HepG2 (cell line): ENCODE measurements at regions not wholly inside any gene's neighbourhood (a gene's known extent, or its start where the extent isn't known, plus 50 kb on each side); places are given as distances from the start of the nearest gene placed in this dataset.

Source experiments
- ATAC-seq: fragments of 200-7000 bp; cut with Tn5 transposase; 3 replicates; pipeline ENCODE4 v1.9.1; 2020; ENCODE audit warnings: mild to moderate bottlenecking, moderate library complexity
- BruUV-seq: library from RNA; stranded (reverse); fragments of 400-500 nt; replicated peaks from 2 replicates; lab custom pipeline; 2021; lab: Mats Ljungman, UMichigan
- CTCF ChIA-PET: fragments of 300-600 bp; formaldehyde crosslinking; extraction: SDS; loops from one replicate; lab custom pipeline; 2021; ENCODE audit warnings: low total read pairs, inconsistent platforms, low intra/inter-chr PET ratio; lab: Yijun Ruan, JAX
- POLR2A ChIA-PET: fragments of 350-600 bp; sonication (Branson Sonifier 250); formaldehyde crosslinking; loops from one replicate; lab custom pipeline; 2020; ENCODE audit warnings: antibody characterized with exemption, inconsistent platforms; lab: Yijun Ruan, JAX
- DNase-seq: peaks from one replicate; pipeline ENCODE4 v3.0.0-alpha.2; 2015; ENCODE audit warnings: low spot score
- FAIRE-seq: peaks from 3 replicates; lab custom pipeline; 2011; peaks lifted over from hg19 to GRCh38; lab: Jason Lieb, UNC
- H2AFZ ChIP-seq: one replicate; pipeline ENCODE4 v1.6.1; 2011; ENCODE audit warnings: low read length, inconsistent platforms
- H3K27ac ChIP-seq: fragments of 300-600 bp; 3 replicates; pipeline ENCODE4 v1.8.0; 2011; ENCODE audit warnings: mixed run types, mild to moderate bottlenecking, mixed read lengths, low read length, inconsistent platforms; ENCODE audit not compliant: insufficient read depth; ENCODE audit errors: extremely low read length
- H3K27me3 ChIP-seq, 2 experiments: fragments of 200-600 bp in 1 of 2; 2 replicates in 1 of 2; 3 replicates in 1 of 2; pipeline versions ENCODE4 v1.6.0 to v1.8.0; 2011; ENCODE audit warnings: low read length in 2 of 2, mild to moderate bottlenecking in 2 of 2, moderate library complexity in 2 of 2, inconsistent platforms in 1 of 2; ENCODE audit not compliant: insufficient read depth in 2 of 2, control insufficient read depth in 1 of 2
- H3K36me3 ChIP-seq, 2 experiments: fragments of 200-600 bp in 1 of 2; replicated peaks in 1 of 2; 2 replicates in 1 of 2; 3 replicates in 1 of 2; pipeline versions ENCODE4 v1.5.1 to v1.8.0; 2011; ENCODE audit warnings: low read length in 2 of 2, inconsistent platforms in 1 of 2; ENCODE audit not compliant: insufficient read depth in 2 of 2, control insufficient read depth in 1 of 2
- H3K4me1 ChIP-seq: 2 replicates; pipeline ENCODE4 v1.5.1; 2012; ENCODE audit warnings: low read length, inconsistent platforms; ENCODE audit not compliant: insufficient read depth
- H3K4me2 ChIP-seq: 2 replicates; pipeline ENCODE4 v1.6.0; 2011; ENCODE audit warnings: low read depth, low read length, inconsistent platforms
- H3K4me3 ChIP-seq, 3 experiments: fragments of 200-600 bp in 1 of 3; sonication (generic), shearing (Covaris generic) in 1 of 3; replicated peaks in 1 of 3; 2 replicates each; pipeline ENCODE4 v1.5.1; 2011 to 2016; ENCODE audit warnings: low read length in 3 of 3, inconsistent platforms in 2 of 3, low read depth in 2 of 3, mild to moderate bottlenecking in 2 of 3, control low read depth in 1 of 3, mixed read lengths in 1 of 3; ENCODE audit not compliant: insufficient read depth in 1 of 3
- H3K79me2 ChIP-seq: one replicate; pipeline ENCODE4 v1.6.1; 2011; ENCODE audit warnings: low read length, inconsistent platforms; ENCODE audit not compliant: insufficient read depth
- H3K9ac ChIP-seq: 2 replicates; pipeline ENCODE4 v1.6.0; 2011; ENCODE audit warnings: mild to moderate bottlenecking, low read depth, low read length, inconsistent platforms; ENCODE audit not compliant: insufficient read depth
- H3K9me3 ChIP-seq: 2 replicates; pipeline ENCODE4 v1.5.1; 2012; ENCODE audit warnings: mild to moderate bottlenecking, low read length
- H4K20me1 ChIP-seq: 2 replicates; pipeline ENCODE4 v1.6.0; 2011; ENCODE audit warnings: inconsistent platforms, mild to moderate bottlenecking, low read length, moderate library complexity; ENCODE audit not compliant: insufficient read depth
- KDM5B ChIP-seq: sonication (generic); formaldehyde crosslinking; IDR thresholded peaks from 2 replicates; pipeline ENCODE4 v1.4.0; 2020; ENCODE audit warnings: missing genetic modification reagents, mild to moderate bottlenecking, borderline replicate concordance
- KLF16 ChIP-seq, 2 experiments: sonication (generic) in 1 of 2; formaldehyde crosslinking in 1 of 2; IDR thresholded peaks; 2 replicates each; pipeline versions ENCODE4 v1.6.1 to v1.8.0; 2016 to 2023; ENCODE audit warnings: missing genetic modification reagents in 2 of 2, missing compliant biosample characterization in 1 of 2
- MAFK ChIP-seq, 2 experiments: IDR thresholded peaks in 1 of 2; conservative IDR thresholded peaks in 1 of 2; 2 replicates each; pipeline ENCODE4 v1.6.1; 2011; ENCODE audit warnings: improper control_type of control experiment in 2 of 2, low read length in 2 of 2
- NFE2 ChIP-seq: sonication (generic); formaldehyde crosslinking; IDR thresholded peaks from 2 replicates; pipeline ENCODE4 v1.4.0; 2020; ENCODE audit warnings: missing genetic modification reagents
- PCBP2 ChIP-seq: fragments of 200-400 bp; formaldehyde crosslinking; optimal IDR thresholded peaks from 2 replicates; pipeline ENCODE3; 2018; ENCODE audit warnings: low read length, low read depth; ENCODE audit not compliant: poor library complexity, severe bottlenecking
- ZNF362 ChIP-seq: sonication (generic); formaldehyde crosslinking; IDR thresholded peaks from 2 replicates; pipeline ENCODE4 v1.4.0; 2020; ENCODE audit warnings: missing genetic modification reagents, mild to moderate bottlenecking, borderline replicate concordance
- ZNF670 ChIP-seq: sonication (generic); formaldehyde crosslinking; IDR thresholded peaks from 2 replicates; pipeline ENCODE4 v1.8.0; 2022; ENCODE audit warnings: mild to moderate bottlenecking, missing genetic modification reagents, borderline replicate concordance
- ZNF761 ChIP-seq: sonication (generic); formaldehyde crosslinking; conservative IDR thresholded peaks from 2 replicates; pipeline ENCODE4 v1.4.0; 2020; ENCODE audit warnings: mild to moderate bottlenecking, missing genetic modification reagents
- WGBS: methylation state at CpG from one replicate; pipeline ENCODE4 v1.1.6; 2017; ENCODE audit warnings: low lambda C conversion rate; 5-methylcytosine and 5-hydroxymethylcytosine counted together
- in situ Hi-C: cut with HindIII; loops from 2 replicates; pipeline ENCODE4 v1.10.0; 2017; ENCODE audit warnings: low pct_unique_long_range_greater_than_20kb; ENCODE audit not compliant: extremely low pct_ligation_motif_present
- intact Hi-C: fragments of 100-400 bp; cut with micrococcal nuclease; formaldehyde crosslinking; loops from one replicate; pipeline ENCODE4 v1.10.0; 2022; ENCODE audit not compliant: unreplicated experiment
- TF ChIP-seq, protein P1 (sequence below): sonication (generic); formaldehyde crosslinking; IDR thresholded peaks from 2 replicates; pipeline ENCODE4 v1.5.0; 2020; ENCODE audit warnings: mild to moderate bottlenecking, missing genetic modification reagents, borderline replicate concordance
- TF ChIP-seq, protein P2 (sequence below): IDR thresholded peaks from 2 replicates; pipeline ENCODE4 v1.6.1; 2016; ENCODE audit warnings: low read depth, borderline replicate concordance

- CTCF ChIA-PET, result no interaction called here
- FAIRE-seq, result no peak
- BruUV-seq, result no TSS peak
- no peak overlapping the region for H3K4me2 ChIP-seq
- POLR2A ChIA-PET, result no interaction called here
- no peaks in the 10 kb centered on the region for H3K9me3 ChIP-seq
- intact Hi-C loops, result no loop called here
- H4K20me1 ChIP-seq, result no peaks in the 10 kb centered on the region
- no peak overlapping the region for H2AFZ ChIP-seq
- no peak overlapping the region for H3K9ac ChIP-seq
- DNase-seq, result no peak
- no peaks in the 10 kb centered on the region for H3K79me2 ChIP-seq
- WGBS, result 29% methylated on average over 3 of the region's 3 CpGs
- ATAC-seq, result no peak
- peaks cover 5% of the 10 kb centered on the region for H3K4me1 ChIP-seq
- no peaks in the 10 kb centered on the region for H3K27me3 ChIP-seq
- no peak overlapping the region for H3K27ac ChIP-seq
- no peak overlapping the region for H3K4me3 ChIP-seq
- H3K36me3 ChIP-seq, result no peaks in the 10 kb centered on the region
- in situ Hi-C loops, result no loop called here
- no peak for TF ChIP-seq MAFK (conservative IDR thresholded peaks at IDR 0.05 in 1 of 2, IDR thresholded peaks at IDR 0.05 in 1 of 2; ENCODE audit: low read length in 2 of 2)
- no peak for TF ChIP-seq ZNF670 (CRISPR knock-in tag)
- no peak for TF ChIP-seq NFE2
- no peak for TF ChIP-seq ZNF761 (CRISPR knock-in tag)
- TF ChIP-seq KLF16 (CRISPR knock-in tag; IDR thresholded peaks at IDR 0.05), result no peak
- TF ChIP-seq, protein P1, sequence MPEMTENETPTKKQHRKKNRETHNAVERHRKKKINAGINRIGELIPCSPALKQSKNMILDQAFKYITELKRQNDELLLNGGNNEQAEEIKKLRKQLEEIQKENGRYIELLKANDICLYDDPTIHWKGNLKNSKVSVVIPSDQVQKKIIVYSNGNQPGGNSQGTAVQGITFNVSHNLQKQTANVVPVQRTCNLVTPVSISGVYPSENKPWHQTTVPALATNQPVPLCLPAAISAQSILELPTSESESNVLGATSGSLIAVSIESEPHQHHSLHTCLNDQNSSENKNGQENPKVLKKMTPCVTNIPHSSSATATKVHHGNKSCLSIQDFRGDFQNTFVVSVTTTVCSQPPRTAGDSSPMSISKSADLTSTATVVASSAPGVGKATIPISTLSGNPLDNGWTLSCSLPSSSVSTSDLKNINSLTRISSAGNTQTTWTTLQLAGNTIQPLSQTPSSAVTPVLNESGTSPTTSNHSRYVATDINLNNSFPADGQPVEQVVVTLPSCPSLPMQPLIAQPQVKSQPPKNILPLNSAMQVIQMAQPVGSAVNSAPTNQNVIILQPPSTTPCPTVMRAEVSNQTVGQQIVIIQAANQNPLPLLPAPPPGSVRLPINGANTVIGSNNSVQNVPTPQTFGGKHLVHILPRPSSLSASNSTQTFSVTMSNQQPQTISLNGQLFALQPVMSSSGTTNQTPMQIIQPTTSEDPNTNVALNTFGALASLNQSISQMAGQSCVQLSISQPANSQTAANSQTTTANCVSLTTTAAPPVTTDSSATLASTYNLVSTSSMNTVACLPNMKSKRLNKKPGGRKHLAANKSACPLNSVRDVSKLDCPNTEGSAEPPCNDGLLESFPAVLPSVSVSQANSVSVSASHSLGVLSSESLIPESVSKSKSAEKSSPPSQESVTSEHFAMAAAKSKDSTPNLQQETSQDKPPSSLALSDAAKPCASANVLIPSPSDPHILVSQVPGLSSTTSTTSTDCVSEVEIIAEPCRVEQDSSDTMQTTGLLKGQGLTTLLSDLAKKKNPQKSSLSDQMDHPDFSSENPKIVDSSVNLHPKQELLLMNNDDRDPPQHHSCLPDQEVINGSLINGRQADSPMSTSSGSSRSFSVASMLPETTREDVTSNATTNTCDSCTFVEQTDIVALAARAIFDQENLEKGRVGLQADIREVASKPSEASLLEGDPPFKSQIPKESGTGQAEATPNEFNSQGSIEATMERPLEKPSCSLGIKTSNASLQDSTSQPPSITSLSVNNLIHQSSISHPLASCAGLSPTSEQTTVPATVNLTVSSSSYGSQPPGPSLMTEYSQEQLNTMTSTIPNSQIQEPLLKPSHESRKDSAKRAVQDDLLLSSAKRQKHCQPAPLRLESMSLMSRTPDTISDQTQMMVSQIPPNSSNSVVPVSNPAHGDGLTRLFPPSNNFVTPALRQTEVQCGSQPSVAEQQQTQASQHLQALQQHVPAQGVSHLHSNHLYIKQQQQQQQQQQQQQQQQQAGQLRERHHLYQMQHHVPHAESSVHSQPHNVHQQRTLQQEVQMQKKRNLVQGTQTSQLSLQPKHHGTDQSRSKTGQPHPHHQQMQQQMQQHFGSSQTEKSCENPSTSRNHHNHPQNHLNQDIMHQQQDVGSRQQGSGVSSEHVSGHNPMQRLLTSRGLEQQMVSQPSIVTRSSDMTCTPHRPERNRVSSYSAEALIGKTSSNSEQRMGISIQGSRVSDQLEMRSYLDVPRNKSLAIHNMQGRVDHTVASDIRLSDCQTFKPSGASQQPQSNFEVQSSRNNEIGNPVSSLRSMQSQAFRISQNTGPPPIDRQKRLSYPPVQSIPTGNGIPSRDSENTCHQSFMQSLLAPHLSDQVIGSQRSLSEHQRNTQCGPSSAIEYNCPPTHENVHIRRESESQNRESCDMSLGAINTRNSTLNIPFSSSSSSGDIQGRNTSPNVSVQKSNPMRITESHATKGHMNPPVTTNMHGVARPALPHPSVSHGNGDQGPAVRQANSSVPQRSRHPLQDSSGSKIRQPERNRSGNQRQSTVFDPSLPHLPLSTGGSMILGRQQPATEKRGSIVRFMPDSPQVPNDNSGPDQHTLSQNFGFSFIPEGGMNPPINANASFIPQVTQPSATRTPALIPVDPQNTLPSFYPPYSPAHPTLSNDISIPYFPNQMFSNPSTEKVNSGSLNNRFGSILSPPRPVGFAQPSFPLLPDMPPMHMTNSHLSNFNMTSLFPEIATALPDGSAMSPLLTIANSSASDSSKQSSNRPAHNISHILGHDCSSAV, result no peak
- TF ChIP-seq, protein P2, sequence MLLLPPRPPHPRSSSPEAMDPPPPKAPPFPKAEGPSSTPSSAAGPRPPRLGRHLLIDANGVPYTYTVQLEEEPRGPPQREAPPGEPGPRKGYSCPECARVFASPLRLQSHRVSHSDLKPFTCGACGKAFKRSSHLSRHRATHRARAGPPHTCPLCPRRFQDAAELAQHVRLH (CRISPR knock-in tag), result no peak
- no peak for TF ChIP-seq PCBP2
- no peak for TF ChIP-seq KDM5B (CRISPR knock-in tag)
- TF ChIP-seq ZNF362 (CRISPR knock-in tag), result no peak
Measured at GRCh38 chr3:113092746-113093145, 102.0 kb downstream of the GTPBP8 start.
